NCI-H2196 treated with DMSO at 0.1 percent for 48 hours (cell line): ENCODE measurements at regions not wholly inside any gene's neighbourhood (a gene's known extent, or its start where the extent isn't known, plus 50 kb on each side); places are given as distances from the start of the nearest gene placed in this dataset.

Experiments
- DNase-seq: peaks from one replicate; lab custom pipeline; 2025; ENCODE audit not compliant: unreplicated experiment; lab: John Stamatoyannopoulos, UW

DNA sequence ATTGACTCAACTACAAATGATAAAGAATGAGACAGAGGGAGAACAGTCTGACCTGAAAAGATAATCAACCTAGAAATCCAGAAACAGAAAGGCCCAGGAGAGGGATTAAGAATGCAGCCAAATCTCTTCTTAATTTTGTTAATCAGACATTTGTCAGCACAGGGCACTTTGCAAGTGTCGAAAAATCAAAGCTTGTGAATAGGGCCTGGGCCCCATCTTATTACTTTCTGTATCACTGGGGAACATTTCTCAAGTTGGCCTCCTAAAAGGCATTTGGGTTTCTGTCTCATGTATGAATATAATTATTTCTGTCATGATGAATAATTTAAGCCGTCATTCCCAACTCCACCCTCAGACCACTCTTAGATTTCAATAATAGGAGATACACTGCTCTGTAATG lies 308.4 kb upstream of the PRKCQ start:
- DNase-seq = no peak

- DNase-seq = no peak
Measured at GRCh38 chr10:6885284-6885683, 305.2 kb upstream of the PRKCQ start.

DNA sequence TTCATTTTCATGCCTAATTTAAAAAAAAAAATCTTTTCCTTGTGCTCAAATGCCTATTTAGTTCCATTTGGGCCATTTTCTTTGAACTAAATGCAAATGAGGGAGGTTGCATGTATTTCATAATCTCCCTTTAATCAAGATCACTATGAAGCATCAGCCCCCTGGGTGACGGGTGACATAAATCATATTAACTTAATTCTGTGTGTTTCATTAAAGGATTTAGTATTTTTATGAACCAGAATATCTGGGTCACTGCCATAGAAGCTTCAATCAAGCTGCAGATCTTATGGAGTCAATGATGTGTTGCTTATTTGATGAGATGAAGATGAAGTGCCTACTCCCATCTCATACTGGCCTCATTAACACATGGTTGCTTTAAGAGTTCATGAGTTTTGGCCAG lies 301.9 kb upstream of the PRKCQ start:
- no peak for DNase-seq

DNA sequence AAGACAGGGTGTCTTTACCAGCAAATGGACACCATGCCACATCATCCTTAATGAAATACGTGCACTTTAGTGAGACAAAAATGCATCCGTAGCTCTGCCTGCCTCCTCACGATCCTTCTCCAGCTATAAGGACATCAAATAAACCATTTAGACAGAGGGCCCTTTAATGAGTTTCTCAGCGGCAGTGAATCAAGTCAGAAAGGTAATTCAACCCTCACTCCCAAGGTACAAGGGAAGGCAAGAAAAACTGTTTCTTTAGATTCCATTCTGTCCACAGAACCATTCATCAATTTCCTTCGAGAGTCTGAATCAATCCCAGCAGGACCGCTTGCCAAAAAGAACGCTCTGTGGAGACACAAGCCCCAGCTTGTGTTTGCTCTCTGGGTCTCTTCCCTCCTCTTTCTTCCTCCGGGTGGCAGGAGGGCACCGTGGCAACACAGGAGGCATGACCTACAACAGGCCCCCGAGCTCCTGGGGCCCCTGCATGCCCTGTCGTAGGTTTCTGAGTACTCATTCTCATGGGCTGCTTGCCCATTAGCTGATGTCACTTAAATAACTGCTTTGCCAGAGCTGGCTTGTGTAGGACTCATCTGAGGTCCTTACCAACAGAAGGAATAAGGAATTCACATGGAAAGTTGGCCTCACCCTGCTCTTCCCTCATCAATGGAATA lies 297.8 kb upstream of the PRKCQ start:
- no peak for DNase-seq

DNA sequence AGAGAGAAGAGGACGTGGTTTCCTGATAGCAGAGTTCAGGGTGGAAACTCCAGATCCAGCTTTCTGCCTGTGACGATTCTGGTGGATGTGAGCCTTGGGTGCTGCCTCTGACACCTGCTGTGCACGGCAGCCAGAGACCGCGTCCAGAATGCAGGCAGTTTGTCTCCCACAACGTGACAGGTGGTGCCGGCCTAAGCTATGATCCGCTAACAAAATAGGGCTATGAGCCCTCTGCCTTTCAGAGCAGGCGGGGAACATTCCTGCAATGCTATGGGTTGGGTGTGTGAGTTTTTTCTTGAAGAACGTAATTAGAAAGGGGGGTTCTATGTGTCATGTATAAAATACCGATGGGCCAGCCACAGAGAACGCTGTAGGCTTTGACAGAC lies 297.3 kb upstream of the PRKCQ start:
- no peak for DNase-seq

- DNase-seq = no peak
Measured at GRCh38 chr10:6875269-6875865, 295.3 kb upstream of the PRKCQ start.

- DNase-seq = no peak
Measured at GRCh38 chr10:6871128-6871527, 291.1 kb upstream of the PRKCQ start.

DNA sequence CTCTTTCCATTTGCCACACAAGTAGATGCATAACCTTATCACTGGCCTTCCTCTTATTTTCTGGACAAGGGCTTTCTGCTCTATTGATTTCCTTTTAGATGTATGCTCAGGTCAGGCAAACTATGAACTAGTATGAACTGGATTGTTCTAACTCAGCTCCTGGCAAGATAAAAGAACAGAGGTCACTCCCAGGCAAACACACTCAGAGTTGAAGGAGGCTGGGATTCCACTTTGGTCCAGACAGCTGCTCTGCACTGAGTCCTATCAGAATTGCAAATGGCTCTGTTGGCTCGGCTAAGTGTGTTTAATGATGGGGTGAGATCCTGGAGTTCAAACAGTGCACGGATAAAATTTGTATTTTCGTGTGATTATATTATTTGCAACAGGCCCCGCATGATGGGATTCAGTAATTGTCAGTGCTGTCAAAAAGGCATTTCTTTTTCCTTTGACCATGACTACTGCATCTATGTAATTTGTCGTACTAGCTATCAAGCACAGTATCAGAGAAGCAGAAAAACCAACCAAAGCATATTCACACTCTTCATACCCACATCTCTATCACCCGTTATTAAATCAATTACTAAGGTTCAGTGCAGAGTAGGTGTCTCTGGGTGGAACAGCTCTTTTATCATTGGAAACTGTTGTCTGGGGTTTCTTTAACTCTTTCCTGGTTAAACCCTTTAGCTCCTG lies 288.1 kb upstream of the PRKCQ start:
- no peak for DNase-seq

GRCh38 chr10:6866757-6867156 lies 286.7 kb upstream of the PRKCQ start:
- DNase-seq = no peak

DNA sequence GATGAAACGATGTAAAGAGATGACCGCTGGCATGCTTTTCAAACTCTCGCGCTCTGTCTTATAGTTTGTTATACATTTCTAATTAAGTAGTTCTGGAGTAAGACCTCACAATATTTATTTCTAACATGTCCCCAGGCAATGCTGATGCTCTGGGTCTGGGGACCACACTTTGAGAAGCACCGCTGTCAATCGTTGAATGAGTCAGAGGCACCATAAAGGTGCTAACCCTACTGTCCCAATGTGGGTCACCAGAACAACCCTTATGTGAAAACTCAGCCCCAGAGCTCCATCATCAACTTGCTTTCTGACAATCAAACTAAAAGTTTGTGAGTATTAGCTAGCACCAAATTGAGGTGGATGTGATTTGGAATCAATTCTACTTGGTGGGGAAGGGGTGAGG lies 284.1 kb upstream of the PRKCQ start:
- DNase-seq = no peak

DNA sequence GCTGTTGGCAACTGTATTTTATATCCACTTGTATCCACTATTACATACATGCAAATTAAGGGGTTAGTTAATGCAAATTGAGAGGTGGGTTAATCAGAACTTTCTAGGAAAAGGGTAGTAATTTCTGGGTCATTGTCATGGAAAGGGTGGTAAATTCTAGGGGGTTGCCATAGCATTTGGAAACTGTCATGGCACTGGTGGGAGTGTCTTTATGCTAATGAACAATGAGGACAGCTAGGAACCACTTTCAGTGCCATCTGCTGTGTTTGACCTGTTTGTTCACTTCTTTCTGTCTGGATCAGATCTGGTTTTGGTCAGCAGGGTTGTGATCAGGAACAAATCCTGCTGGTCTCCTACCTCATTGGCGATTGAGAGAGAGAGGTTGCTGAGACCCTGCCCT lies 283.3 kb upstream of the PRKCQ start:
- no peak for DNase-seq

GRCh38 chr10:6850452-6850851 lies 270.4 kb upstream of the PRKCQ start:
- no peak for DNase-seq

DNA sequence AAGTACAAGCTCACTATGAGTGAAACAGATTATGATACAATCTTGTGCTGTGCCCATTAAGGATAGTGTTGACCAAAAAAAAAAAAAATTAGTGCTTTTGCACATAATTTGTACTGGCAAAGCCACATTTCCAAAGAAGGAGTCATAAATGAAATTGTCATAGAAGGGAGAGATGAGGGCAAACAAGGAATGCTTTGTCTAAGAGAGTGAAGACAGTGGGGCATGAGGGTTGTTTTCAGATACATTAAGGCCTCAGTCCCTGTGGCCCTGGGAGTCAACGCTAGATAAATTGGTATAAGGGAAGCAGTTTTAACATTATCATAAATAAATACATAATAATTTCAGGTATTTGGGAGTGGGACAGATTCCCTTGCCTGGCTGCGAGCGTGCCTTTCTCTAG lies 267.5 kb upstream of the PRKCQ start:
- no peak for DNase-seq

GRCh38 chr10:6843894-6844650 lies 264.0 kb upstream of the PRKCQ start:
- DNase-seq = no peak

DNA sequence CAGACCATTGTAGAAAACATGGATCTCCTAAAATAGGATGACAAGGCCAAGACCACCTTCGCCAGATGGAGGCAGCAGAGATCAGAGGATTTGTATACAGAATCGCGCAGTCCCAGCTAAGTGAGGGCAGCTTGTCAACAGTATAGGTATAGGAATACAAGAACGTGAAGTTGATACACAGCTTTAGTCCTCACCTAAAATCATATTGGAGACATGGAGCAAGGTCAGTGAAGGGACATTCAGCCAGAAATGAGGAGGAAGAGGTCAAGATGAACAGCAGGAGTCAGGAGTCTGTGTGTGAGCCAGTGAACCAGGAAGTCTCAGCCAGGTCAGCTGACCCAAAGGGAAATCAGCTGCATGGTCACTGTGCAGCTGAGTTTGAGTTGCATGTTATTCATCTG lies 263.4 kb upstream of the PRKCQ start:
- no peak for DNase-seq

DNA sequence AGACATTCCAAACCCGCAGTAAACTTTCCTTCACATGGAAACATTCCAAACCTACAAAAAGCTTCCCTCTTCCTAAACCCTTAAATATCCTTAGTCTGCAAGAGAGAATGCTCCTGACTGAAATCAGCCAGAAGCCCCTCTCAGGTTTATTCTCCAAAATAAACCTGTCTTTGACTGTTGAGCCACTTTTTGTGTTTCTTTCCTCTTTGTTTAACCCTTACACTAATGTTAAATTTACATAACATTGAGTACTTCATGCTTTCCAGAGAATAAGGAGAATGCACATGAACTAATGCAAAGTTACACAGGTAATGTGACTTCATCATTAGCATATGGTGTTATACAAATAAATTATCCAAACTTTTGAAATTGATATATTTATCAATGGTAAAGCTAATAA lies 262.6 kb upstream of the PRKCQ start:
- no peak for DNase-seq

- no peak for DNase-seq
Measured at GRCh38 chr10:6841761-6842160, 261.7 kb upstream of the PRKCQ start.

GRCh38 chr10:6840766-6841165 lies 260.7 kb upstream of the PRKCQ start:
- no peak for DNase-seq

GRCh38 chr10:6840201-6840691 lies 260.2 kb upstream of the PRKCQ start:
- DNase-seq = no peak

- DNase-seq = no peak
Measured at GRCh38 chr10:6838118-6838517, 258.0 kb upstream of the PRKCQ start.

GRCh38 chr10:6833458-6834011 lies 253.5 kb upstream of the PRKCQ start:
- no peak for DNase-seq
